HL-60 (cell line): ENCODE measurements at regions not wholly inside any gene's neighbourhood (a gene's known extent, or its start where the extent isn't known, plus 50 kb on each side); places are given as distances from the start of the nearest gene placed in this dataset.

Experiments
- DNase-seq, 2 experiments: peaks; one replicate each; pipeline ENCODE4 v3.0.0-alpha.2; 2010 to 2020; ENCODE audit warnings: low read depth in 1 of 2, low spot score in 1 of 2
- H3K27ac ChIP-seq: fragments of 250-450 bp; sonication (Bioruptor Pico); replicated peaks from 2 replicates; pipeline ENCODE4 v1.5.1; 2020; ENCODE audit warnings: mild to moderate bottlenecking, moderate library complexity
- H3K27me3 ChIP-seq: fragments of 250-450 bp; sonication (Bioruptor Pico); 2 replicates; pipeline ENCODE4 v1.5.1; 2021; ENCODE audit warnings: mild to moderate bottlenecking, moderate library complexity; ENCODE audit not compliant: insufficient read depth, poor library complexity, severe bottlenecking
- H3K4me3 ChIP-seq: replicated peaks from 2 replicates; pipeline ENCODE4 v1.5.1; 2011; ENCODE audit warnings: mild to moderate bottlenecking, control low read depth, low read length; ENCODE audit not compliant: insufficient read depth
- GABPA ChIP-seq: IDR thresholded peaks from 2 replicates; pipeline ENCODE4 v1.6.1; 2012; ENCODE audit warnings: low read depth
- POLR2AphosphoS5 ChIP-seq: IDR thresholded peaks from 2 replicates; pipeline ENCODE4 v1.6.1; 2012; ENCODE audit warnings: low read depth
- SPI1 ChIP-seq: IDR thresholded peaks from 2 replicates; pipeline ENCODE4 v1.6.1; 2012; ENCODE audit warnings: low read depth, mild to moderate bottlenecking, borderline replicate concordance
- TF ChIP-seq, protein P1 (sequence below): IDR thresholded peaks from 2 replicates; pipeline ENCODE4 v1.6.1; 2012; ENCODE audit warnings: low read depth; ENCODE audit not compliant: insufficient replicate concordance
- TF ChIP-seq, protein P2 (sequence below): IDR thresholded peaks from one replicate; pipeline ENCODE4 v1.5.1; 2011; ENCODE audit warnings: low read length, control low read depth, inconsistent platforms; ENCODE audit not compliant: insufficient read depth

DNA sequence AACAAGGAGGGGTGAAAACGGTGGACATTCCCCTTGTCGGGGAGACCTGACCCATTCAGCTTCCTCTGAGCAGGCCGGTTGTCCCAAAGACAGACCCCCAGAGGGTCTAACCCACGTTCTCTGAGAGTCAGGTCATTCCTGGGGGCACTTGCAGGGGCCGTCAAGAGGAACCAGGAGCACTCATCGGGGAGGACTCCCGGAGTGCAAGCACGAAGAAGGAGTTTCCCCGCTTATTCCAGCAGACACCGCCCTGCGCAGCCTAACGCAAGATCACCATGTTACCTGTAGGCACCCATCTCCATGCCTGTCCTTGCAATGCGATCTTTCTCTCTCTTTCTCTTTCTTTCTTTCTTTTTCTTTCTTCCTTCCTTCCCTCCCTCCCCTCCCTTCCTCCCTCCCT, 154.2 kb downstream of the SHOX start:
- no peak for TF ChIP-seq POLR2AphosphoS5
- no peak for TF ChIP-seq GABPA
- no peak for TF ChIP-seq SPI1
- TF ChIP-seq, protein P1, sequence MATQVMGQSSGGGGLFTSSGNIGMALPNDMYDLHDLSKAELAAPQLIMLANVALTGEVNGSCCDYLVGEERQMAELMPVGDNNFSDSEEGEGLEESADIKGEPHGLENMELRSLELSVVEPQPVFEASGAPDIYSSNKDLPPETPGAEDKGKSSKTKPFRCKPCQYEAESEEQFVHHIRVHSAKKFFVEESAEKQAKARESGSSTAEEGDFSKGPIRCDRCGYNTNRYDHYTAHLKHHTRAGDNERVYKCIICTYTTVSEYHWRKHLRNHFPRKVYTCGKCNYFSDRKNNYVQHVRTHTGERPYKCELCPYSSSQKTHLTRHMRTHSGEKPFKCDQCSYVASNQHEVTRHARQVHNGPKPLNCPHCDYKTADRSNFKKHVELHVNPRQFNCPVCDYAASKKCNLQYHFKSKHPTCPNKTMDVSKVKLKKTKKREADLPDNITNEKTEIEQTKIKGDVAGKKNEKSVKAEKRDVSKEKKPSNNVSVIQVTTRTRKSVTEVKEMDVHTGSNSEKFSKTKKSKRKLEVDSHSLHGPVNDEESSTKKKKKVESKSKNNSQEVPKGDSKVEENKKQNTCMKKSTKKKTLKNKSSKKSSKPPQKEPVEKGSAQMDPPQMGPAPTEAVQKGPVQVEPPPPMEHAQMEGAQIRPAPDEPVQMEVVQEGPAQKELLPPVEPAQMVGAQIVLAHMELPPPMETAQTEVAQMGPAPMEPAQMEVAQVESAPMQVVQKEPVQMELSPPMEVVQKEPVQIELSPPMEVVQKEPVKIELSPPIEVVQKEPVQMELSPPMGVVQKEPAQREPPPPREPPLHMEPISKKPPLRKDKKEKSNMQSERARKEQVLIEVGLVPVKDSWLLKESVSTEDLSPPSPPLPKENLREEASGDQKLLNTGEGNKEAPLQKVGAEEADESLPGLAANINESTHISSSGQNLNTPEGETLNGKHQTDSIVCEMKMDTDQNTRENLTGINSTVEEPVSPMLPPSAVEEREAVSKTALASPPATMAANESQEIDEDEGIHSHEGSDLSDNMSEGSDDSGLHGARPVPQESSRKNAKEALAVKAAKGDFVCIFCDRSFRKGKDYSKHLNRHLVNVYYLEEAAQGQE = no peak
- TF ChIP-seq, protein P2, sequence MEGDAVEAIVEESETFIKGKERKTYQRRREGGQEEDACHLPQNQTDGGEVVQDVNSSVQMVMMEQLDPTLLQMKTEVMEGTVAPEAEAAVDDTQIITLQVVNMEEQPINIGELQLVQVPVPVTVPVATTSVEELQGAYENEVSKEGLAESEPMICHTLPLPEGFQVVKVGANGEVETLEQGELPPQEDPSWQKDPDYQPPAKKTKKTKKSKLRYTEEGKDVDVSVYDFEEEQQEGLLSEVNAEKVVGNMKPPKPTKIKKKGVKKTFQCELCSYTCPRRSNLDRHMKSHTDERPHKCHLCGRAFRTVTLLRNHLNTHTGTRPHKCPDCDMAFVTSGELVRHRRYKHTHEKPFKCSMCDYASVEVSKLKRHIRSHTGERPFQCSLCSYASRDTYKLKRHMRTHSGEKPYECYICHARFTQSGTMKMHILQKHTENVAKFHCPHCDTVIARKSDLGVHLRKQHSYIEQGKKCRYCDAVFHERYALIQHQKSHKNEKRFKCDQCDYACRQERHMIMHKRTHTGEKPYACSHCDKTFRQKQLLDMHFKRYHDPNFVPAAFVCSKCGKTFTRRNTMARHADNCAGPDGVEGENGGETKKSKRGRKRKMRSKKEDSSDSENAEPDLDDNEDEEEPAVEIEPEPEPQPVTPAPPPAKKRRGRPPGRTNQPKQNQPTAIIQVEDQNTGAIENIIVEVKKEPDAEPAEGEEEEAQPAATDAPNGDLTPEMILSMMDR = no peak
- Histone ChIP-seq H3K27ac (no peak overlapping the region), H3K27me3 (no peaks in the 10 kb centered on the region), H3K4me3 (no peak overlapping the region)
- DNase-seq = no peak

DNA sequence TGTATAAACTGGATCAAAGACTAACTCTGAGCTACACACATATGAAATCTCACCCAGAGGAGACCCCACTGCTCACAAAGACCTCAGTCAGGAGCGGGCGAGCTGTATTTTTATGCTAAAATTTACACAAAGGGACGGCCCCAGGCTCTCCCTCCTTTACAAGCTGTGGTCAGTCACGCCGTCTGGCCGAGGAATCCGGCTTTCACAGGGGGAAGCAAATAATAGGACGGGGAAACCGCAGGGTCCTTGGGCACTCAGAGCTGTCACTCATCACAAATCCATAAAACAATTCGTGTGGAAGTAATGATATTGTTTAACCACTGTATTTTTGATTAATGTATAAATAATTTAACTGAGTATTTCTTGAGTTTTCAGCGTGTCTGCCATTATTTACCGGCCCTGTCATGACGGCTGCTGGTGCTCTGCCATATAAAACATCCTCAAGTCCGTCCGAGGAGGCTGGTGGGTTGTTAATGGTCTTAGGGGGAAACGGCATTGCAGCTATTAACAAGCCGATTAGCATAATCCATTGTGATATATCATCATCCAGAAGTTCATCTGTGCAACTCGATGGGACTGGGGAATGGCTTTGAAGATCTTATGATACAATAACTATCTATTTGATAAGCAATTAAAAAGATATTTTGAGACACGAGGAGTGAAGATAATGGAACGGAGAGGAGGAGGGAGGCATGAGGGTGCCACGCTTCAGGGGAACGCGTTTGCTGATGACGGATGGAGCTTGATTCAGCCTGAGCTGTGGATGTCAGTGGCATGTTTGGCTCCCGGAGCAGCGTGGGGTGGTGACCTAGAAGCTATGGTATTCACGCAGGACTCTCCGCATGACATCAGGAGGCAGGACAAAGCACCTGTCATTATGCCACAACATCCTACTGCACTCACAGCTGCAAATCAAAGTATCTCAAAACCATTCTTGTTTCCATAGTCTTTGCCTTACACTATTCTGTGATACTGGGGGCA, 150.9 kb downstream of the SHOX start:
- no peaks in the 10 kb centered on the region for H3K27me3 ChIP-seq
- no peak for TF ChIP-seq SPI1
- TF ChIP-seq, protein P1 = no peak
- TF ChIP-seq, protein P2 = no peak
- TF ChIP-seq GABPA = no peak
- no peak for TF ChIP-seq POLR2AphosphoS5
- no peak overlapping the region for H3K27ac ChIP-seq
- H3K4me3 ChIP-seq = no peak overlapping the region
- DNase-seq = no peak

DNA sequence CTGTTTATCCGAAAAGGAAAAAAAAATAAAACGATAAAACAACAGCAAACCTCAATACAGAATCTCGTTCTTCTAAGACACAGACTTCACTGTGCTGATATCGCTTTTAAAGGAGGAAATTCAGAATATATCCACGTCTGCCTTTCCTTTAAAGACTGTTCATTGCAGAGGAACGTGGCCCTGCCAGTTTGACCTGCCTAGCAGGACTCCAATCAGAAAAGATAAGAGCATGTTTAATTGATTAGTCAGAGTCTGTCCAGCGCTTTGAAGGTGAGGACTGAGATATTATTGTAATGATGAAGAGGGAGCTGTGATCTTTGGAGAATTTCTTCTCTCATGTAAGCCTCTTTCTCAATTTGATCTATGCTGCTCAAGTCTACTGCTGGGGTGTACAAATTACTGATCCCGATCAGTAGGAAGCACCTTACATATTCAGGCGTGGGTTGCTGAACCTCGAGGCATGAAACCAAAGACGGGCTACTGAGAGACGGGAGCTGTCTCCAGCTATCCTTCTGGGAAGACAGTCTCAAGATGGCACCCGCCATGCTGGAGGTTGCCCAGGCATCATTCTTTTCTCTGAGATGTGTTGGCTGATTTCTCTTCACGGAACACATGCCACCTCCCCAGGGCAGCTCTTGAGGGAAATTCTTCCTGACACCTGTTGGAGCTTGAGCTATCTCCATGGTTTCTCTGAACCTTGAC, 146.1 kb downstream of the SHOX start:
- no peak for DNase-seq
- no peaks in the 10 kb centered on the region for H3K27me3 ChIP-seq
- no peak overlapping the region for H3K4me3 ChIP-seq
- H3K27ac ChIP-seq = no peak overlapping the region
- TF ChIP-seq, protein P2 = no peak
- TF ChIP-seq SPI1 (no peak), POLR2AphosphoS5 (no peak), GABPA (no peak)
- TF ChIP-seq, protein P1 = no peak
